ENCODE measurements at regions not wholly inside any gene's neighbourhood (a gene's known extent, or its start where the extent isn't known, plus 50 kb on each side); places are given as distances from the start of the nearest gene placed in this dataset.

- no peaks in the 10 kb centered on the region for H3K27me3 ChIP-seq (ENCODE audit: control insufficient read depth, insufficient read depth, low read length)
- DNase-seq: peak; percentile 84
- peak overlapping the region; percentile 79 for H2AK9ac ChIP-seq (replicated peaks; ENCODE audit: low read depth, low read length, poor library complexity)
- peak overlapping the region; percentile 78 for H2AK5ac ChIP-seq (ENCODE audit: low read depth, low read length)
- peak overlapping the region; percentile 92; the same call in 2 of the 3 replicates for H2BK15ac ChIP-seq (ENCODE audit: low read depth, low read length)
- in situ Hi-C loops (cut with MboI; ENCODE audit: low sequenced_read_pairs): no loop called here
- no peaks in the 10 kb centered on the region for H4K20me1 ChIP-seq (ENCODE audit: insufficient read depth, low read length)
- H3K9me1 ChIP-seq (ENCODE audit: insufficient read depth, low read length): peaks cover 20% of the 10 kb centered on the region
- H3K56ac ChIP-seq (ENCODE audit: extremely low read depth, insufficient read depth, low read length): no peak overlapping the region
- H3K4ac ChIP-seq (ENCODE audit: low read depth, low read length): peak overlapping the region; percentile 82
- H3K4me1 ChIP-seq (ENCODE audit: control insufficient read depth, insufficient read depth, low read length): peaks cover 20% of the 10 kb centered on the region
- H3K9me3 ChIP-seq (ENCODE audit: control insufficient read depth, insufficient read depth, low read length): no peaks in the 10 kb centered on the region
- ATAC-seq (ENCODE audit: low read depth): peak; percentile 52
- H4K5ac ChIP-seq (ENCODE audit: low read depth, low read length): no peak overlapping the region
- no peak overlapping the region for H3K9ac ChIP-seq (ENCODE audit: low read depth, low read length)
- H2BK120ac ChIP-seq (ENCODE audit: low read depth, low read length): peak overlapping the region; percentile 90
- peak overlapping the region; percentile 42; the same call in 1 of the 2 replicates for H3K14ac ChIP-seq (replicated peaks; ENCODE audit: low read depth, low read length)
- intact Hi-C loops (cut with micrococcal nuclease): loop anchor here (1.0 to 2.0 kb wide), 3 partner anchors 124 to 174 kb away; no protein-coding TSS in a partner anchor
- no peak overlapping the region for H3K4me3 ChIP-seq (ENCODE audit: insufficient read depth, low read depth, low read length)
- H2BK20ac ChIP-seq (ENCODE audit: low read depth, low read length): peak overlapping the region; percentile 93
- dilution Hi-C loops (cut with HindIII; ENCODE audit: low sequenced_read_pairs, unreplicated experiment): no loop called here
- ChIA-PET POLR2A (ENCODE audit: unreplicated experiment) (interaction anchor here (0.6 kb wide), 1 partner anchor 172 kb away, joined by 4 read pairs; no protein-coding TSS in a partner anchor), CTCF (interaction anchor here (0.5 to 3.6 kb wide), 20 partner anchors 11 to 1039 kb away, joined by 3 to 39 read pairs (median 4); no protein-coding TSS in a partner anchor)
- H4K91ac ChIP-seq (ENCODE audit: insufficient read depth, low read depth, low read length): peak overlapping the region; percentile 59
- H2BK5ac ChIP-seq (ENCODE audit: low read depth, low read length, poor library complexity, severe bottlenecking): no peak overlapping the region
- H3K4me2 ChIP-seq (ENCODE audit: low read depth, low read length): no peak overlapping the region
- H3K27ac ChIP-seq (ENCODE audit: insufficient read depth, low read length): no peak overlapping the region
- H3K36me3 ChIP-seq (ENCODE audit: control insufficient read depth, insufficient read depth, low read length): no peaks in the 10 kb centered on the region
- no peaks in the 10 kb centered on the region; a peak in 1 of 4 replicates for H3K79me1 ChIP-seq (ENCODE audit: low read depth in 1 of 2, low read length in 2 of 2)
- H2AFZ ChIP-seq (replicated peaks; ENCODE audit: low read length, poor library complexity): peak overlapping the region; percentile 77
- TF ChIP-seq ELK1 (IDR thresholded peaks at IDR 0.05; ENCODE audit: borderline replicate concordance, low read depth, low read length): no peak
- TF ChIP-seq POLR2A (IDR thresholded peaks at IDR 0.05; ENCODE audit: low read depth, low read length): 0 out of 2 replicates have a peak, but pooled peaks have one; percentile 26
- TF ChIP-seq USF2 (IDR thresholded peaks at IDR 0.05; ENCODE audit: low read depth, low read length): no peak
- no peak for TF ChIP-seq NFE2L2 (IDR thresholded peaks at IDR 0.05; ENCODE audit: low read depth, low read length)
- TF ChIP-seq SMC3 (IDR thresholded peaks at IDR 0.05; ENCODE audit: low read depth, low read length): peak; percentile 95
- no peak for TF ChIP-seq FOS (IDR thresholded peaks at IDR 0.05; ENCODE audit: low read depth, low read length)
- TF ChIP-seq MAFK (IDR thresholded peaks at IDR 0.05; ENCODE audit: low read depth, low read length): no peak
- TF ChIP-seq, protein P1, sequence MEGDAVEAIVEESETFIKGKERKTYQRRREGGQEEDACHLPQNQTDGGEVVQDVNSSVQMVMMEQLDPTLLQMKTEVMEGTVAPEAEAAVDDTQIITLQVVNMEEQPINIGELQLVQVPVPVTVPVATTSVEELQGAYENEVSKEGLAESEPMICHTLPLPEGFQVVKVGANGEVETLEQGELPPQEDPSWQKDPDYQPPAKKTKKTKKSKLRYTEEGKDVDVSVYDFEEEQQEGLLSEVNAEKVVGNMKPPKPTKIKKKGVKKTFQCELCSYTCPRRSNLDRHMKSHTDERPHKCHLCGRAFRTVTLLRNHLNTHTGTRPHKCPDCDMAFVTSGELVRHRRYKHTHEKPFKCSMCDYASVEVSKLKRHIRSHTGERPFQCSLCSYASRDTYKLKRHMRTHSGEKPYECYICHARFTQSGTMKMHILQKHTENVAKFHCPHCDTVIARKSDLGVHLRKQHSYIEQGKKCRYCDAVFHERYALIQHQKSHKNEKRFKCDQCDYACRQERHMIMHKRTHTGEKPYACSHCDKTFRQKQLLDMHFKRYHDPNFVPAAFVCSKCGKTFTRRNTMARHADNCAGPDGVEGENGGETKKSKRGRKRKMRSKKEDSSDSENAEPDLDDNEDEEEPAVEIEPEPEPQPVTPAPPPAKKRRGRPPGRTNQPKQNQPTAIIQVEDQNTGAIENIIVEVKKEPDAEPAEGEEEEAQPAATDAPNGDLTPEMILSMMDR (conservative IDR thresholded peaks at IDR 0.05; ENCODE audit: low read depth, low read length): peak; percentile 76
- no peak for TF ChIP-seq MXI1 (IDR thresholded peaks at IDR 0.05; ENCODE audit: borderline replicate concordance, low read depth, low read length)
- peak; percentile 95 for TF ChIP-seq RAD21 (IDR thresholded peaks at IDR 0.05; ENCODE audit: low read length)
- TF ChIP-seq CHD1 (IDR thresholded peaks at IDR 0.05; ENCODE audit: low read depth, low read length): no peak
- no peak for TF ChIP-seq MAZ (IDR thresholded peaks at IDR 0.05; ENCODE audit: borderline replicate concordance, low read depth, low read length)
- no peak for TF ChIP-seq CEBPB (IDR thresholded peaks at IDR 0.05; ENCODE audit: low read depth, low read length)
- no peak for TF ChIP-seq RFX5 (IDR thresholded peaks at IDR 0.05; ENCODE audit: low read depth, low read length)
- no peak for TF ChIP-seq BHLHE40 (IDR thresholded peaks at IDR 0.05; ENCODE audit: low read depth, low read length)
- TF ChIP-seq RCOR1 (IDR thresholded peaks at IDR 0.05; ENCODE audit: insufficient replicate concordance, low read length): no peak
- peak overlapping the region in 1 of 2 experiments; percentile 77; a peak in 2 of 4 replicates for H4K8ac ChIP-seq (ENCODE audit: low read depth in 2 of 2, low read length in 2 of 2)
- BruUV-seq (replicated peaks): no TSS peak
- 0 out of 2 replicates have a peak overlapping the region, but pooled peaks have one; percentile 61 for H3K23ac ChIP-seq (ENCODE audit: low read depth, low read length)
- H3K18ac ChIP-seq (ENCODE audit: low read depth, low read length): no peak overlapping the region
- 40% methylated on average over 1 of the region's 1 CpG; no CpG with 5 or more reads in 1 of the 2 experiments for WGBS, 2 experiments (ENCODE audit: extremely low coverage in 2 of 2, insufficient read length in 1 of 2)
These were observed 67.2 kb upstream of the BMAL1 start for GRCh38 chr11:13210424-13210823.

Measured in IMR-90 (cell line).